ENCODE measurements at regions not wholly inside any gene's neighbourhood (a gene's known extent, or its start where the extent isn't known, plus 50 kb on each side); places are given as distances from the start of the nearest gene placed in this dataset.
A peak's percentile ranks its signal among the peaks of the same experiment; 100 is the strongest.

GRCh38 chr4:187380181-187380581 lies 615.4 kb upstream of the ZFP42 start:
- peak; percentile 26 for TF ChIP-seq CTCF (IDR thresholded peaks at IDR 0.05; ENCODE audit: low read depth, low read length)
- no peak overlapping the region for H3K4me3 ChIP-seq (ENCODE audit: low read depth, low read length)
- in situ Hi-C loops (cut with HindIII; ENCODE audit: low sequenced_read_pairs): no loop called here
- no peak for DNase-seq (ENCODE audit: low read depth, low spot score)

- in situ Hi-C loops (cut with HindIII; ENCODE audit: low sequenced_read_pairs): no loop called here
- TF ChIP-seq CTCF (IDR thresholded peaks at IDR 0.05; ENCODE audit: low read depth, low read length): no peak
- DNase-seq (ENCODE audit: low read depth, low spot score): no peak
- H3K4me3 ChIP-seq (ENCODE audit: low read depth, low read length): no peak overlapping the region
Measured at GRCh38 chr4:187383181-187383580, 612.4 kb upstream of the ZFP42 start.

GRCh38 chr4:187387739-187388138 lies 607.8 kb upstream of the ZFP42 start:
- TF ChIP-seq CTCF (IDR thresholded peaks at IDR 0.05; ENCODE audit: low read depth, low read length): no peak
- no peak for DNase-seq (ENCODE audit: low read depth, low spot score)
- in situ Hi-C loops (cut with HindIII; ENCODE audit: low sequenced_read_pairs): no loop called here

GRCh38 chr4:187389420-187389819 lies 606.2 kb upstream of the ZFP42 start:
- in situ Hi-C loops (cut with HindIII; ENCODE audit: low sequenced_read_pairs): no loop called here
- TF ChIP-seq CTCF (IDR thresholded peaks at IDR 0.05; ENCODE audit: low read depth, low read length): no peak
- no peak for DNase-seq (ENCODE audit: low read depth, low spot score)
- H3K4me3 ChIP-seq (ENCODE audit: low read depth, low read length): no peak overlapping the region

More at GRCh38 chr4:187387739-187388138, 607.8 kb upstream of the ZFP42 start:
- no peak overlapping the region for H3K4me3 ChIP-seq (ENCODE audit: low read depth, low read length)

- no peak overlapping the region for H3K4me3 ChIP-seq (ENCODE audit: low read depth, low read length)
- in situ Hi-C loops (cut with HindIII; ENCODE audit: low sequenced_read_pairs): no loop called here
- no peak for DNase-seq (ENCODE audit: low read depth, low spot score)
- no peak for TF ChIP-seq CTCF (IDR thresholded peaks at IDR 0.05; ENCODE audit: low read depth, low read length)
Measured at GRCh38 chr4:187390646-187391045, 604.9 kb upstream of the ZFP42 start.

GRCh38 chr4:187393531-187394344 lies 601.8 kb upstream of the ZFP42 start:
- in situ Hi-C loops (cut with HindIII; ENCODE audit: low sequenced_read_pairs): no loop called here
- TF ChIP-seq CTCF (IDR thresholded peaks at IDR 0.05; ENCODE audit: low read depth, low read length): no peak
- no peak overlapping the region for H3K4me3 ChIP-seq (ENCODE audit: low read depth, low read length)
- peak; percentile 3 for DNase-seq (ENCODE audit: low read depth, low spot score)

All from astrocyte of the spinal cord (primary cell).